Choroid plexus epithelial cell (primary cell): ENCODE measurements at regions not wholly inside any gene's neighbourhood (a gene's known extent, or its start where the extent isn't known, plus 50 kb on each side); places are given as distances from the start of the nearest gene placed in this dataset.
A peak's percentile ranks its signal among the peaks of the same experiment; 100 is the strongest.

Source experiments
- DNase-seq: peaks from one replicate; pipeline ENCODE4 v3.0.0-alpha.2; 2010; ENCODE audit warnings: low read depth
- H3K4me3 ChIP-seq: 2 replicates; pipeline ENCODE4 v1.5.1; 2011; ENCODE audit warnings: low read depth, mild to moderate bottlenecking, control low read depth, low read length, moderate library complexity
- CTCF ChIP-seq: conservative IDR thresholded peaks from 2 replicates; pipeline ENCODE4 v1.5.1; 2011; ENCODE audit warnings: low read depth, mild to moderate bottlenecking, control low read depth, inconsistent platforms, low read length, moderate library complexity

GRCh38 chr6:95431637-95432228 lies 145.6 kb upstream of the MANEA start:
- DNase-seq = peak; percentile 71
- TF ChIP-seq CTCF = peak; percentile 67
- no peak overlapping the region for H3K4me3 ChIP-seq

- DNase-seq = no peak
- TF ChIP-seq CTCF = no peak
- H3K4me3 ChIP-seq = no peak overlapping the region
Measured at GRCh38 chr6:95439741-95440140, 137.6 kb upstream of the MANEA start.

GRCh38 chr6:95448208-95448607 lies 129.1 kb upstream of the MANEA start:
- DNase-seq = no peak
- TF ChIP-seq CTCF = no peak
- no peak overlapping the region for H3K4me3 ChIP-seq

GRCh38 chr6:95469511-95469910 lies 107.8 kb upstream of the MANEA start:
- no peak for TF ChIP-seq CTCF
- no peak overlapping the region for H3K4me3 ChIP-seq
- no peak for DNase-seq

- no peak for TF ChIP-seq CTCF
- no peak overlapping the region for H3K4me3 ChIP-seq
- no peak for DNase-seq
Measured at GRCh38 chr6:95478941-95479340, 98.4 kb upstream of the MANEA start.

GRCh38 chr6:95487817-95488216 lies 89.5 kb upstream of the MANEA start:
- no peak for DNase-seq
- no peak for TF ChIP-seq CTCF
- no peak overlapping the region for H3K4me3 ChIP-seq

- no peak overlapping the region for H3K4me3 ChIP-seq
- TF ChIP-seq CTCF = no peak
- no peak for DNase-seq
Measured at GRCh38 chr6:95489185-95489863, 88.0 kb upstream of the MANEA start.
